PC-3 (cell line): ENCODE measurements at regions not wholly inside any gene's neighbourhood (a gene's known extent, or its start where the extent isn't known, plus 50 kb on each side); places are given as distances from the start of the nearest gene placed in this dataset.

ENCODE experiments used
- ATAC-seq: fragments of 200-7000 bp; cut with Tn5 transposase; 2 replicates; pipeline ENCODE4 v1.9.1; 2020; ENCODE audit warnings: mild to moderate bottlenecking, moderate library complexity
- BruUV-seq: library from RNA; stranded (reverse); fragments of 400-500 nt; replicated peaks from 2 replicates; lab custom pipeline; 2021; lab: Mats Ljungman, UMichigan
- CTCF ChIA-PET: fragments of 300-600 bp; sonication (Branson Sonifier 250); formaldehyde crosslinking; loops from one replicate; lab custom pipeline; 2022; ENCODE audit warnings: antibody characterized with exemption; lab: Charles Lee
- POLR2A ChIA-PET: fragments of 300-600 bp; sonication (Branson Sonifier 250); formaldehyde crosslinking; loops from one replicate; lab custom pipeline; 2022; ENCODE audit warnings: antibody characterized with exemption; ENCODE audit not compliant: unreplicated experiment; lab: Charles Lee
- DNase-seq: peaks from one replicate; pipeline ENCODE4 v3.0.0-alpha.2; 2015
- H2AFZ ChIP-seq: fragments of 300-600 bp; sonication (generic); 2 replicates; pipeline ENCODE4 v1.6.0; 2016; ENCODE audit warnings: antibody characterized with exemption, low read length
- H3F3A ChIP-seq: fragments of 300-600 bp; sonication (generic); one replicate; pipeline ENCODE4 v1.6.0; 2017; ENCODE audit warnings: antibody characterized with exemption, low read length, control low read depth, mild to moderate bottlenecking; ENCODE audit not compliant: unreplicated experiment
- H3K27ac ChIP-seq: fragments of 300-600 bp; sonication (generic); 2 replicates; pipeline ENCODE4 v1.5.1; 2016; ENCODE audit warnings: mild to moderate bottlenecking, low read length
- H3K27me3 ChIP-seq: fragments of 300-600 bp; sonication (generic); 2 replicates; pipeline ENCODE4 v1.6.1; 2016; ENCODE audit warnings: low read length, mixed read lengths
- H3K36me3 ChIP-seq: fragments of 300-600 bp; sonication (generic); 2 replicates; pipeline ENCODE4 v1.6.1; 2016; ENCODE audit warnings: low read depth, mixed run types, low read length, mixed read lengths
- H3K4me1 ChIP-seq: fragments of 300-600 bp; sonication (generic); 2 replicates; pipeline ENCODE4 v1.5.1; 2016; ENCODE audit warnings: low read length; ENCODE audit not compliant: insufficient read depth
- H3K4me2 ChIP-seq: fragments of 300-600 bp; sonication (generic); 2 replicates; pipeline ENCODE4 v1.6.0; 2016; ENCODE audit warnings: low read length
- H3K4me3 ChIP-seq: fragments of 300-600 bp; sonication (generic); 2 replicates; pipeline ENCODE4 v1.5.1; 2016; ENCODE audit warnings: mild to moderate bottlenecking, low read length, mixed read lengths
- H3K79me2 ChIP-seq: fragments of 300-600 bp; sonication (generic); 2 replicates; pipeline ENCODE4 v1.6.1; 2017; ENCODE audit warnings: low read length, mixed read lengths
- H3K9ac ChIP-seq: fragments of 300-600 bp; sonication (generic); 2 replicates; pipeline ENCODE4 v1.6.0; 2016; ENCODE audit warnings: mild to moderate bottlenecking, low read length
- H3K9me2 ChIP-seq: fragments of 300-600 bp; sonication (generic); replicated peaks from 2 replicates; pipeline ENCODE4 v1.6.1; 2016; ENCODE audit warnings: mixed run types, low read length, mixed read lengths
- H3K9me3 ChIP-seq: fragments of 300-600 bp; sonication (generic); 2 replicates; pipeline ENCODE4 v1.6.1; 2016; ENCODE audit warnings: low read length, mixed read lengths
- H4K20me1 ChIP-seq: fragments of 300-600 bp; sonication (generic); 2 replicates; pipeline ENCODE4 v1.6.1; 2016; ENCODE audit warnings: low read length, mixed read lengths
- CTCF ChIP-seq: fragments of 300-600 bp; sonication (generic); conservative IDR thresholded peaks from 2 replicates; pipeline ENCODE4 v1.5.1; 2017; ENCODE audit warnings: antibody characterized with exemption, low read depth, mild to moderate bottlenecking, low read length
- EZH2 ChIP-seq: fragments of 300-600 bp; sonication (generic); IDR thresholded peaks from one replicate; pipeline ENCODE4 v1.6.1; 2017; ENCODE audit warnings: antibody characterized with exemption, mild to moderate bottlenecking, low read length; ENCODE audit not compliant: unreplicated experiment
- EZH2phosphoT487 ChIP-seq: fragments of 300-600 bp; sonication (generic); IDR thresholded peaks from 2 replicates; pipeline ENCODE4 v1.6.1; 2018; ENCODE audit warnings: mild to moderate bottlenecking, antibody characterized with exemption, low read length, borderline replicate concordance
- intact Hi-C: fragments of 100-400 bp; cut with micrococcal nuclease; formaldehyde crosslinking; loops from 2 replicates; pipeline ENCODE4 v1.9.0; 2023

- ChIA-PET POLR2A (no interaction called here), CTCF (no interaction called here)
- no peaks in the 10 kb centered on the region for H4K20me1 ChIP-seq
- H3K79me2 ChIP-seq: no peaks in the 10 kb centered on the region
- H3K4me3 ChIP-seq: no peak overlapping the region
- H2AFZ ChIP-seq: no peak overlapping the region
- H3K9me3 ChIP-seq: no peaks in the 10 kb centered on the region
- no peaks in the 10 kb centered on the region for H3K36me3 ChIP-seq
- no peak overlapping the region for H3K4me2 ChIP-seq
- H3F3A ChIP-seq: no peaks in the 10 kb centered on the region
- no peak overlapping the region for H3K27ac ChIP-seq
- no peaks in the 10 kb centered on the region for H3K27me3 ChIP-seq
- no peaks in the 10 kb centered on the region for H3K9me2 ChIP-seq
- no TSS peak for BruUV-seq
- H3K4me1 ChIP-seq: no peaks in the 10 kb centered on the region
- TF ChIP-seq EZH2phosphoT487 (no peak), CTCF (no peak), EZH2 (no peak)
- ATAC-seq (no peak), DNase-seq (no peak)
- no peak overlapping the region for H3K9ac ChIP-seq
- intact Hi-C loops: no loop called here
These were observed 1421.1 kb downstream of the PLA2G4A start for GRCh38 chr1:188249811-188250210.

GRCh38 chr1:188251036-188251435 lies 1422.3 kb downstream of the PLA2G4A start:
- ATAC-seq (no peak), DNase-seq (no peak)
- no peak overlapping the region for H2AFZ ChIP-seq
- no peaks in the 10 kb centered on the region for H3K79me2 ChIP-seq
- no peaks in the 10 kb centered on the region for H4K20me1 ChIP-seq
- no peaks in the 10 kb centered on the region for H3K4me1 ChIP-seq
- ChIA-PET CTCF (no interaction called here), POLR2A (no interaction called here)
- no peaks in the 10 kb centered on the region for H3K36me3 ChIP-seq
- no peaks in the 10 kb centered on the region for H3K27me3 ChIP-seq
- H3K4me3 ChIP-seq: no peak overlapping the region
- intact Hi-C loops: no loop called here
- H3F3A ChIP-seq: no peaks in the 10 kb centered on the region
- no peaks in the 10 kb centered on the region for H3K9me2 ChIP-seq
- H3K4me2 ChIP-seq: no peak overlapping the region
- H3K27ac ChIP-seq: no peak overlapping the region
- no peaks in the 10 kb centered on the region for H3K9me3 ChIP-seq
- TF ChIP-seq CTCF (no peak), EZH2 (no peak), EZH2phosphoT487 (no peak)
- no TSS peak for BruUV-seq
- H3K9ac ChIP-seq: no peak overlapping the region

- Histone ChIP-seq H3K4me3 (no peak overlapping the region), H3K79me2 (no peaks in the 10 kb centered on the region), H3K4me2 (no peak overlapping the region), H3K9ac (no peak overlapping the region), H3K27ac (no peak overlapping the region), H2AFZ (no peak overlapping the region), H3K36me3 (no peaks in the 10 kb centered on the region), H3K9me3 (no peaks in the 10 kb centered on the region), H3F3A (no peaks in the 10 kb centered on the region), H4K20me1 (no peaks in the 10 kb centered on the region), H3K27me3 (no peaks in the 10 kb centered on the region), H3K4me1 (no peaks in the 10 kb centered on the region), H3K9me2 (no peaks in the 10 kb centered on the region)
- intact Hi-C loops: no loop called here
- DNase-seq: no peak
- ATAC-seq: no peak
- CTCF ChIA-PET: no interaction called here
- POLR2A ChIA-PET: no interaction called here
- BruUV-seq: no TSS peak
- TF ChIP-seq CTCF (no peak), EZH2 (no peak), EZH2phosphoT487 (no peak)
These were observed 1433.1 kb downstream of the PLA2G4A start for GRCh38 chr1:188261849-188262248.
